NCI-H1436 treated with DMSO at 0.1 percent for 48 hours (cell line): ENCODE measurements at regions not wholly inside any gene's neighbourhood (a gene's known extent, or its start where the extent isn't known, plus 50 kb on each side); places are given as distances from the start of the nearest gene placed in this dataset.

Source experiments
- DNase-seq: peaks from one replicate; lab custom pipeline; 2025; lab: John Stamatoyannopoulos, UW

- DNase-seq: no peak
Measured at GRCh38 chr2:8472545-8473323, 209.1 kb upstream of the ID2 start.

- no peak for DNase-seq
Measured at GRCh38 chr2:8475349-8476031, 206.4 kb upstream of the ID2 start.

- no peak for DNase-seq
Measured at GRCh38 chr2:8477552-8478470, 204.0 kb upstream of the ID2 start.

GRCh38 chr2:8478471-8478793, 203.4 kb upstream of the ID2 start:
- DNase-seq: no peak

- no peak for DNase-seq
Measured at GRCh38 chr2:8479298-8479697, 202.6 kb upstream of the ID2 start.

- DNase-seq: no peak
Measured at GRCh38 chr2:8480915-8481314, 200.9 kb upstream of the ID2 start.

- DNase-seq: no peak
Measured at GRCh38 chr2:8481463-8482009, 200.3 kb upstream of the ID2 start.

GRCh38 chr2:8482432-8482831, 199.4 kb upstream of the ID2 start:
- DNase-seq: no peak

GRCh38 chr2:8484502-8485283, 197.2 kb upstream of the ID2 start:
- DNase-seq: no peak

GRCh38 chr2:8485736-8486135, 196.1 kb upstream of the ID2 start:
- no peak for DNase-seq

- DNase-seq: no peak
Measured at GRCh38 chr2:8486141-8486540, 195.7 kb upstream of the ID2 start.

GRCh38 chr2:8487461-8487932, 194.4 kb upstream of the ID2 start:
- no peak for DNase-seq

- DNase-seq: no peak
Measured at GRCh38 chr2:8488001-8488738, 193.7 kb upstream of the ID2 start.

GRCh38 chr2:8489221-8489620, 192.6 kb upstream of the ID2 start:
- DNase-seq: no peak

GRCh38 chr2:8489751-8490150, 192.1 kb upstream of the ID2 start:
- no peak for DNase-seq

GRCh38 chr2:8490166-8490721, 191.6 kb upstream of the ID2 start:
- no peak for DNase-seq

- DNase-seq: no peak
Measured at GRCh38 chr2:8491296-8492027, 190.4 kb upstream of the ID2 start.

- no peak for DNase-seq
Measured at GRCh38 chr2:8494151-8494550, 187.7 kb upstream of the ID2 start.

GRCh38 chr2:8494589-8494988, 187.3 kb upstream of the ID2 start:
- no peak for DNase-seq
